ENCODE measurements at regions not wholly inside any gene's neighbourhood (a gene's known extent, or its start where the extent isn't known, plus 50 kb on each side); places are given as distances from the start of the nearest gene placed in this dataset.
"Not testable (repeated sequence)": the region's sequence is repeated elsewhere in the genome, so short reads cannot be mapped to it uniquely, and the experiment has no call there.

- TF ChIP-seq, protein P1, sequence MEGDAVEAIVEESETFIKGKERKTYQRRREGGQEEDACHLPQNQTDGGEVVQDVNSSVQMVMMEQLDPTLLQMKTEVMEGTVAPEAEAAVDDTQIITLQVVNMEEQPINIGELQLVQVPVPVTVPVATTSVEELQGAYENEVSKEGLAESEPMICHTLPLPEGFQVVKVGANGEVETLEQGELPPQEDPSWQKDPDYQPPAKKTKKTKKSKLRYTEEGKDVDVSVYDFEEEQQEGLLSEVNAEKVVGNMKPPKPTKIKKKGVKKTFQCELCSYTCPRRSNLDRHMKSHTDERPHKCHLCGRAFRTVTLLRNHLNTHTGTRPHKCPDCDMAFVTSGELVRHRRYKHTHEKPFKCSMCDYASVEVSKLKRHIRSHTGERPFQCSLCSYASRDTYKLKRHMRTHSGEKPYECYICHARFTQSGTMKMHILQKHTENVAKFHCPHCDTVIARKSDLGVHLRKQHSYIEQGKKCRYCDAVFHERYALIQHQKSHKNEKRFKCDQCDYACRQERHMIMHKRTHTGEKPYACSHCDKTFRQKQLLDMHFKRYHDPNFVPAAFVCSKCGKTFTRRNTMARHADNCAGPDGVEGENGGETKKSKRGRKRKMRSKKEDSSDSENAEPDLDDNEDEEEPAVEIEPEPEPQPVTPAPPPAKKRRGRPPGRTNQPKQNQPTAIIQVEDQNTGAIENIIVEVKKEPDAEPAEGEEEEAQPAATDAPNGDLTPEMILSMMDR (IDR thresholded peaks at IDR 0.05; ENCODE audit: low read depth, low read length): no peak
- no peak overlapping the region for H3K4me3 ChIP-seq (ENCODE audit: low read depth, low read length)
- in situ Hi-C loops (cut with HindIII; ENCODE audit: low sequenced_read_pairs): no loop called here
- peak; percentile 68 for DNase-seq (ENCODE audit: low read depth, low spot score)
These were observed 66.2 kb upstream of the KLF7 start for GRCh38 chr2:207231967-207232366.

DNA sequence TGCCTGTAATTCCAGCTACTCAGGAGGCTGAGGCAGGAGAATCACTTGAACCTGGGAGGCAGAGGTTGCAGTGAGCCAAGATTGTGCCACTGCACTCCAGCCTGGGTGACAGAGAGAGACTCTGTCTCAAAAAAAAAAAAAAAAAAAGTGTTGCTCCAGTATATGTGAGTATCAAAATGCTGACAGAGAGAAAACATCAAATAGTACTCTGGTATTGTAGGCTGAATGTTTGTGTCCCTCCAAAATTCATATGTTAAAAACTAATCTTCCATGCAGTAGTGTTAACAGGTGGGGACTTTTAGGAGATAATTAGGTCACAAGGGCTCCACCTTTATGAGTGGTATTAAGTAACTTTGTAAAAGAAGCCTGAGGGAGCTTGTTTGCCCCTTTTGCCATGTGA is 67.4 kb upstream of the KLF7 start:
- DNase-seq (ENCODE audit: low read depth, low spot score); H3K4me3 ChIP-seq (ENCODE audit: low read depth, low read length); in situ Hi-C loops (cut with HindIII; ENCODE audit: low sequenced_read_pairs): not testable (repeated sequence)

- H3K4me3 ChIP-seq (ENCODE audit: low read depth, low read length): no peak overlapping the region
- TF ChIP-seq, protein P1 (IDR thresholded peaks at IDR 0.05; ENCODE audit: low read depth, low read length): no peak
- in situ Hi-C loops (cut with HindIII; ENCODE audit: low sequenced_read_pairs): no loop called here
- DNase-seq (ENCODE audit: low read depth, low spot score): peak; percentile 43
These were observed 68.0 kb upstream of the KLF7 start for GRCh38 chr2:207233731-207234130.

GRCh38 chr2:207235621-207236020 is 69.9 kb upstream of the KLF7 start:
- DNase-seq (ENCODE audit: low read depth, low spot score): no peak

GRCh38 chr2:207236156-207236935 is 70.6 kb upstream of the KLF7 start:
- DNase-seq (ENCODE audit: low read depth, low spot score): peak; percentile 25
- TF ChIP-seq, protein P1 (IDR thresholded peaks at IDR 0.05; ENCODE audit: low read depth, low read length): no peak
- H3K4me3 ChIP-seq (ENCODE audit: low read depth, low read length): no peak overlapping the region
- in situ Hi-C loops (cut with HindIII; ENCODE audit: low sequenced_read_pairs): no loop called here

More at GRCh38 chr2:207235621-207236020, 69.9 kb upstream of the KLF7 start:
- in situ Hi-C loops (cut with HindIII; ENCODE audit: low sequenced_read_pairs): no loop called here
- TF ChIP-seq, protein P1 (IDR thresholded peaks at IDR 0.05; ENCODE audit: low read depth, low read length): no peak
- no peak overlapping the region for H3K4me3 ChIP-seq (ENCODE audit: low read depth, low read length)

GRCh38 chr2:207238831-207239701 is 73.3 kb upstream of the KLF7 start:
- in situ Hi-C loops (cut with HindIII; ENCODE audit: low sequenced_read_pairs): no loop called here
- peak; percentile 100 for DNase-seq (ENCODE audit: low read depth, low spot score)
- TF ChIP-seq, protein P1 (IDR thresholded peaks at IDR 0.05; ENCODE audit: low read depth, low read length): no peak

More at GRCh38 chr2:207238831-207239701, 73.3 kb upstream of the KLF7 start:
- H3K4me3 ChIP-seq (ENCODE audit: low read depth, low read length): no peak overlapping the region

Measured in astrocyte of the spinal cord (primary cell).